H9 (cell line): ENCODE measurements at regions not wholly inside any gene's neighbourhood (a gene's known extent, or its start where the extent isn't known, plus 50 kb on each side); places are given as distances from the start of the nearest gene placed in this dataset.

Experiments used
- DNase-seq: peaks from one replicate; pipeline ENCODE4 v3.0.0-alpha.2; 2017
- H2AFZ ChIP-seq: one replicate; pipeline ENCODE4 v1.6.1; 2013; ENCODE audit warnings: mild to moderate bottlenecking, low read length, control low read depth, moderate library complexity
- H2AK5ac ChIP-seq: 2 replicates; pipeline ENCODE4 v1.6.1; 2013; ENCODE audit warnings: low read length, control low read depth, mixed read lengths; ENCODE audit not compliant: insufficient read length
- H2BK120ac ChIP-seq: one replicate; pipeline ENCODE4 v1.6.1; 2013; ENCODE audit warnings: low read depth, mild to moderate bottlenecking, low read length, control low read depth, inconsistent platforms; ENCODE audit not compliant: poor library complexity, severe bottlenecking
- H2BK12ac ChIP-seq: 2 replicates; pipeline ENCODE4 v1.6.1; 2013; ENCODE audit warnings: low read length, control low read depth, mixed read lengths, low read depth; ENCODE audit not compliant: insufficient read length
- H2BK15ac ChIP-seq: 2 replicates; pipeline ENCODE4 v1.6.1; 2013; ENCODE audit warnings: low read depth, low read length, control low read depth
- H2BK20ac ChIP-seq: one replicate; pipeline ENCODE4 v1.6.1; 2013; ENCODE audit warnings: low read depth, mild to moderate bottlenecking, low read length, control low read depth, inconsistent platforms; ENCODE audit not compliant: poor library complexity, severe bottlenecking
- H2BK5ac ChIP-seq: 2 replicates; pipeline ENCODE4 v1.6.1; 2013; ENCODE audit warnings: low read length, control low read depth, mixed read lengths; ENCODE audit not compliant: insufficient read length
- H3K14ac ChIP-seq: 2 replicates; pipeline ENCODE4 v1.6.1; 2013; ENCODE audit warnings: low read length, control low read depth; ENCODE audit not compliant: insufficient read depth
- H3K18ac ChIP-seq: 2 replicates; pipeline ENCODE4 v1.6.1; 2013; ENCODE audit warnings: low read depth, mild to moderate bottlenecking, mixed read lengths, low read length, control low read depth; ENCODE audit not compliant: insufficient read length
- H3K23ac ChIP-seq: 2 replicates; pipeline ENCODE4 v1.6.1; 2013; ENCODE audit warnings: low read length, control low read depth, mixed read lengths, low read depth; ENCODE audit not compliant: insufficient read length
- H3K23me2 ChIP-seq: 2 replicates; pipeline ENCODE4 v1.6.1; 2013; ENCODE audit warnings: low read depth, mild to moderate bottlenecking, mixed read lengths, low read length, control low read depth; ENCODE audit not compliant: insufficient read length, poor library complexity, severe bottlenecking
- H3K27ac ChIP-seq: 2 replicates; pipeline ENCODE4 v1.5.1; 2013; ENCODE audit warnings: low read length, control low read depth, mixed read lengths, low read depth; ENCODE audit not compliant: insufficient read length
- H3K27me3 ChIP-seq: 2 replicates; pipeline ENCODE4 v1.6.1; 2013; ENCODE audit warnings: low read length, control low read depth, inconsistent platforms; ENCODE audit not compliant: insufficient read depth
- H3K4ac ChIP-seq: 2 replicates; pipeline ENCODE4 v1.6.1; 2013; ENCODE audit warnings: low read depth, mild to moderate bottlenecking, control low read depth, inconsistent platforms, low read length, moderate library complexity
- H3K4me1 ChIP-seq: 2 replicates; pipeline ENCODE4 v1.6.1; 2013; ENCODE audit warnings: low read length, control low read depth, inconsistent platforms; ENCODE audit not compliant: insufficient read depth
- H3K4me2 ChIP-seq: 2 replicates; pipeline ENCODE4 v1.6.1; 2013; ENCODE audit warnings: low read length, control low read depth, mixed read lengths; ENCODE audit not compliant: insufficient read length, insufficient read depth
- H3K56ac ChIP-seq: 2 replicates; pipeline ENCODE4 v1.6.1; 2013; ENCODE audit warnings: low read depth, mild to moderate bottlenecking, mixed read lengths, low read length, control low read depth; ENCODE audit not compliant: insufficient read length
- H3K79me1 ChIP-seq: 2 replicates; pipeline ENCODE4 v1.6.1; 2013; ENCODE audit warnings: low read depth, mild to moderate bottlenecking, moderate library complexity, low read length, control low read depth, inconsistent platforms; ENCODE audit not compliant: insufficient read depth, poor library complexity, severe bottlenecking
- H3K79me2 ChIP-seq: 2 replicates; pipeline ENCODE4 v1.6.1; 2013; ENCODE audit warnings: low read length, control low read depth, inconsistent platforms; ENCODE audit not compliant: insufficient read depth
- H3K9ac ChIP-seq: 2 replicates; pipeline ENCODE4 v1.6.1; 2013; ENCODE audit warnings: low read length, control low read depth, mixed read lengths; ENCODE audit not compliant: insufficient read length; ENCODE audit errors: extremely low read depth
- H3K9me3 ChIP-seq: one replicate; pipeline ENCODE4 v1.6.1; 2013; ENCODE audit warnings: low read depth, low read length, inconsistent platforms; ENCODE audit not compliant: control insufficient read depth
- H3T11ph ChIP-seq: one replicate; pipeline ENCODE4 v1.6.1; 2013; ENCODE audit warnings: mild to moderate bottlenecking, low read length, control low read depth, inconsistent platforms
- H4K20me1 ChIP-seq: one replicate; pipeline ENCODE4 v1.6.1; 2013; ENCODE audit not compliant: control insufficient read depth, insufficient read length, insufficient read depth
- H4K5ac ChIP-seq: 2 replicates; pipeline ENCODE4 v1.6.1; 2013; ENCODE audit warnings: low read depth, mild to moderate bottlenecking, mixed read lengths, low read length, control low read depth; ENCODE audit not compliant: insufficient read length
- H4K8ac ChIP-seq: replicated peaks from 2 replicates; pipeline ENCODE4 v1.6.1; 2013; ENCODE audit warnings: low read length, control low read depth, mixed read lengths, low read depth; ENCODE audit not compliant: insufficient read length
- H4K91ac ChIP-seq: 2 replicates; pipeline ENCODE4 v1.6.1; 2013; ENCODE audit warnings: low read depth, mild to moderate bottlenecking, moderate library complexity, mixed read lengths, low read length, control low read depth; ENCODE audit not compliant: insufficient read length
- H3K27ac Mint-ChIP-seq, 3 experiments: 2 replicates in 2 of 3; 3 replicates in 1 of 3; pipeline ENCODE4 v1.8.0; 2020 to 2021; ENCODE audit warnings: mixed read lengths in 3 of 3, mild to moderate bottlenecking in 1 of 3, moderate library complexity in 1 of 3
- H3K27me3 Mint-ChIP-seq: 2 replicates; pipeline ENCODE4 v1.8.0; 2021; ENCODE audit warnings: low read depth, mild to moderate bottlenecking, moderate library complexity, mixed read lengths
- H3K36me3 Mint-ChIP-seq, 3 experiments: 2 replicates in 2 of 3; 3 replicates in 1 of 3; pipeline ENCODE4 v1.8.0; 2020 to 2021; ENCODE audit warnings: low read depth in 3 of 3, mixed read lengths in 3 of 3; ENCODE audit not compliant: insufficient read depth in 1 of 3
- H3K4me1 Mint-ChIP-seq, 2 experiments: 2 replicates each; pipeline ENCODE4 v1.8.0; 2020; ENCODE audit warnings: mixed read lengths in 2 of 2
- H3K4me3 Mint-ChIP-seq, 2 experiments: 2 replicates in 1 of 2; 3 replicates in 1 of 2; pipeline ENCODE4 v1.8.0; 2020 to 2021; ENCODE audit warnings: mild to moderate bottlenecking in 2 of 2, mixed read lengths in 2 of 2, moderate library complexity in 1 of 2
- H3K9me3 Mint-ChIP-seq, 2 experiments: 2 replicates in 1 of 2; 3 replicates in 1 of 2; pipeline ENCODE4 v1.8.0; 2020; ENCODE audit warnings: mild to moderate bottlenecking in 2 of 2, mixed read lengths in 2 of 2, moderate library complexity in 1 of 2
- CTCF ChIP-seq: fragments of 200-600 bp; sonication (generic); conservative IDR thresholded peaks from 3 replicates; pipeline ENCODE4 v1.8.0; 2021; ENCODE audit warnings: antibody characterized with exemption, mild to moderate bottlenecking
- WGBS: extraction: QIAGEN DNeasy Blood & Tissue Kit; methylation state at CpG from one replicate; pipeline ENCODE4 v1.1.7; 2013; ENCODE audit warnings: missing lambda C conversion rate, low lambda C conversion rate, mixed read lengths; ENCODE audit not compliant: insufficient read length; ENCODE audit errors: extremely low coverage; 5-methylcytosine and 5-hydroxymethylcytosine counted together

GRCh38 chr7:80999100-80999499, 80.2 kb upstream of the SEMA3C start:
- Histone ChIP-seq H2BK5ac (no peak overlapping the region), H3K18ac (no peak overlapping the region), H2AK5ac (no peak overlapping the region), H4K20me1 (no peaks in the 10 kb centered on the region), H2BK20ac (no peak overlapping the region), H2BK15ac (no peak overlapping the region), H3K56ac (no peak overlapping the region), H2BK12ac (no peak overlapping the region), H3K23me2 (no peaks in the 10 kb centered on the region), H3K27ac (no peak overlapping the region), H2AFZ (no peak overlapping the region), H4K8ac (no peak overlapping the region), H4K5ac (no peak overlapping the region), H3K9ac (no peak overlapping the region), H4K91ac (no peak overlapping the region), H3K79me1 (no peaks in the 10 kb centered on the region), H3K4ac (no peak overlapping the region), H3K14ac (no peak overlapping the region), H3T11ph (no peak overlapping the region), H2BK120ac (no peak overlapping the region), H3K23ac (no peak overlapping the region), H3K4me2 (no peak overlapping the region), H3K9me3 (no peaks in the 10 kb centered on the region), H3K79me2 (no peaks in the 10 kb centered on the region), H3K27me3 (no peaks in the 10 kb centered on the region), H3K4me1 (no peaks in the 10 kb centered on the region)
- no peak for TF ChIP-seq CTCF
- Mint-ChIP-seq H3K36me3 (no peaks in the 10 kb centered on the region), H3K9me3 (no peaks in the 10 kb centered on the region), H3K27me3 (no peaks in the 10 kb centered on the region; the same call in 1 of the 2 replicates), H3K27ac (no peak overlapping the region), H3K4me1 (no peaks in the 10 kb centered on the region), H3K4me3 (no peak overlapping the region)
- no CpG with 5 or more reads among the region's 3 CpGs for WGBS
- DNase-seq, result no peak
